ENCODE measurements at regions not wholly inside any gene's neighbourhood (a gene's known extent, or its start where the extent isn't known, plus 50 kb on each side); places are given as distances from the start of the nearest gene placed in this dataset.
"Not testable (repeated sequence)": the region's sequence is repeated elsewhere in the genome, so short reads cannot be mapped to it uniquely, and the experiment has no call there.

DNA sequence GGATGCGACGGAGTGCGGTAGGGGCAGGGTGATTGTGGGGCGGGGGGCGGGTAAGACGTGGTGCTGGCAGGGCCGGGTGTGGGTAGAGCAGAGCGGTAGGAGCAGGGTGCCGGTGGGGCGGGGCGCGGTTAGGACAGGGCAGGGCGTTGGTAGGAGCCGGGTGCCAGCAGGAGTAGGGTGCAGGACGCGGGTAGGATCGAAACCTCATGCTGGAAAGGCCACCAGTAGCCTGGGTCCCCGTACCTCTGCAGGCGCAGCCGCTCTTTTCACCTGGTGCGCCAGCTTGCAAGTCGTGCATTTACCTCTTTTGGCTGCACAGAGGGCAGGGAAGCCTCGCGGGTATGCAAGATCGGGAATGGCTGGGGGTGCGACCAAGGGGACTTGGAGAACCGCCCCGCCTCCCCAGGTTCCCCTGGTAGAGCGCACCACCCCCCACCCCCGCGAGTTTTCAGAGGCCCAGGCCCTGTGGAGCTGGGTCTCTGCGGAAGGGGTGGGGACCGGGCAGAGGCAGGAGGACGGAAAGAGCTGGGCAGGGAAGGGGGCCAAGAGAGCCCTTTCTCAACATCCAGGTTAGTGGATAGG is 104.8 kb upstream of the SIMC1 start:
- H3K27me3 ChIP-seq (replicated peaks), result peaks cover 15% of the 10 kb centered on the region
- in situ Hi-C loops (cut with HindIII; ENCODE audit: low pct_ligation_motif_present, low sequenced_read_pairs), result no loop called here
- H3K4me3 ChIP-seq (ENCODE audit: low read depth, low read length), result no peak overlapping the region
- TF ChIP-seq, protein P1, sequence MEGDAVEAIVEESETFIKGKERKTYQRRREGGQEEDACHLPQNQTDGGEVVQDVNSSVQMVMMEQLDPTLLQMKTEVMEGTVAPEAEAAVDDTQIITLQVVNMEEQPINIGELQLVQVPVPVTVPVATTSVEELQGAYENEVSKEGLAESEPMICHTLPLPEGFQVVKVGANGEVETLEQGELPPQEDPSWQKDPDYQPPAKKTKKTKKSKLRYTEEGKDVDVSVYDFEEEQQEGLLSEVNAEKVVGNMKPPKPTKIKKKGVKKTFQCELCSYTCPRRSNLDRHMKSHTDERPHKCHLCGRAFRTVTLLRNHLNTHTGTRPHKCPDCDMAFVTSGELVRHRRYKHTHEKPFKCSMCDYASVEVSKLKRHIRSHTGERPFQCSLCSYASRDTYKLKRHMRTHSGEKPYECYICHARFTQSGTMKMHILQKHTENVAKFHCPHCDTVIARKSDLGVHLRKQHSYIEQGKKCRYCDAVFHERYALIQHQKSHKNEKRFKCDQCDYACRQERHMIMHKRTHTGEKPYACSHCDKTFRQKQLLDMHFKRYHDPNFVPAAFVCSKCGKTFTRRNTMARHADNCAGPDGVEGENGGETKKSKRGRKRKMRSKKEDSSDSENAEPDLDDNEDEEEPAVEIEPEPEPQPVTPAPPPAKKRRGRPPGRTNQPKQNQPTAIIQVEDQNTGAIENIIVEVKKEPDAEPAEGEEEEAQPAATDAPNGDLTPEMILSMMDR (IDR thresholded peaks at IDR 0.05; ENCODE audit: low read depth, low read length, missing control alignments), result no peak
- H3K27ac ChIP-seq, result no peak overlapping the region
- no peaks in the 10 kb centered on the region for H3K36me3 ChIP-seq (replicated peaks)
- no peak for DNase-seq

GRCh38 chr5:176133877-176134276 is 104.3 kb upstream of the SIMC1 start:
- Histone ChIP-seq H3K36me3 (replicated peaks) (no peaks in the 10 kb centered on the region), H3K27ac (no peak overlapping the region), H3K4me3 (ENCODE audit: low read depth, low read length) (no peak overlapping the region), H3K27me3 (replicated peaks) (peaks cover 15% of the 10 kb centered on the region)
- TF ChIP-seq, protein P1 (IDR thresholded peaks at IDR 0.05; ENCODE audit: low read depth, low read length, missing control alignments), result no peak
- DNase-seq, result no peak
- in situ Hi-C loops (cut with HindIII; ENCODE audit: low pct_ligation_motif_present, low sequenced_read_pairs), result no loop called here

- in situ Hi-C loops (cut with HindIII; ENCODE audit: low pct_ligation_motif_present, low sequenced_read_pairs), result no loop called here
- TF ChIP-seq, protein P1 (IDR thresholded peaks at IDR 0.05; ENCODE audit: low read depth, low read length, missing control alignments), result no peak
- Histone ChIP-seq H3K36me3 (replicated peaks) (no peaks in the 10 kb centered on the region), H3K27ac (no peak overlapping the region), H3K4me3 (ENCODE audit: low read depth, low read length) (no peak overlapping the region), H3K27me3 (replicated peaks) (peaks cover 15% of the 10 kb centered on the region)
- DNase-seq, result no peak
Measured at GRCh38 chr5:176134529-176135223, 103.5 kb upstream of the SIMC1 start.

DNA sequence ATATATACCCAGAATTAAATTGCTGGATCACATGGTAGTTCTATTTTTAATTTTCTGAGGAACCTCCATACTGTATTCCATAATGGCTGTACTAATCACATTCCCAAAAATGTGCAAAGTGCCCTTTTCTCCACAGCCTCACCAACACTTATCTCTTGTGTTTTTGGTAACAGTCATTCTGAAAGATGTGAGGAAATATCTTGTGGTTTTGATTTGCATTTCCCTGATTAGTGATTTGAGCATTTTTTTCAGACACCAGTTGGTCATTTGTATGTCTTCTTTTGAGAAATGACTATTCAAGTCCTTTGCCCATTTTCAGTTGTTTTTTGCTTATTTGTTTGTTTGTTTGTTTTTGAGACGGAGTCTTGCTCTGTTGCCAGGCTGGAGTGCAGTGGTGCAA is 98.1 kb upstream of the SIMC1 start:
- H3K36me3 ChIP-seq (replicated peaks); in situ Hi-C loops (cut with HindIII; ENCODE audit: low pct_ligation_motif_present, low sequenced_read_pairs); H3K4me3 ChIP-seq (ENCODE audit: low read depth, low read length); H3K27me3 ChIP-seq (replicated peaks); H3K27ac ChIP-seq; DNase-seq: not testable (repeated sequence)

- Histone ChIP-seq H3K27me3 (replicated peaks) (no peaks in the 10 kb centered on the region), H3K4me3 (ENCODE audit: low read depth, low read length) (no peak overlapping the region), H3K27ac (no peak overlapping the region), H3K36me3 (replicated peaks) (no peaks in the 10 kb centered on the region)
- TF ChIP-seq, protein P1 (IDR thresholded peaks at IDR 0.05; ENCODE audit: low read depth, low read length, missing control alignments), result no peak
- DNase-seq, result no peak
- in situ Hi-C loops (cut with HindIII; ENCODE audit: low pct_ligation_motif_present, low sequenced_read_pairs), result no loop called here
Measured at GRCh38 chr5:176144508-176144907, 93.7 kb upstream of the SIMC1 start.

DNA sequence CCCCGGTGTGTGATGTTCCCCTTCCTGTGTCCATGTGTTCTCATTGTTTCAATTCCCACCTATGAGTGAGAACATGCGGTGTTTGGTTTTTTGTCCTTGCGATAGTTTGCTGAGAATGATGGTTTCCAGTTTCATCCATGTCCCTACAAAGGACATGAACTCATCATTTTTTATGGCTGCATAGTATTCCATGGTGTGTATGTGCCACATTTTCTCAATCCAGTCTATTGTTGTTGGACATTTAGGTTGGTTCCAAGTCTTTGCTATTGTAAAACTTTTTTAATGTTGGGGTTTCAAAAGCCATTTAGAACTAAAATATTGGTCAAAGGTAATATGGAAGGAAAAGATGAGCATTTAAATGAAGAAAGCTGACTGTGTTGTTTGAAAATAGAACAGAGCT is 88.3 kb upstream of the SIMC1 start:
- DNase-seq; H3K4me3 ChIP-seq (ENCODE audit: low read depth, low read length); in situ Hi-C loops (cut with HindIII; ENCODE audit: low pct_ligation_motif_present, low sequenced_read_pairs); H3K36me3 ChIP-seq (replicated peaks); H3K27me3 ChIP-seq (replicated peaks); H3K27ac ChIP-seq: not testable (repeated sequence)

- in situ Hi-C loops (cut with HindIII; ENCODE audit: low pct_ligation_motif_present, low sequenced_read_pairs), result no loop called here
- H3K4me3 ChIP-seq (ENCODE audit: low read depth, low read length), result no peak overlapping the region
- H3K36me3 ChIP-seq (replicated peaks), result no peaks in the 10 kb centered on the region
- DNase-seq, result peak; percentile 6
- no peak overlapping the region for H3K27ac ChIP-seq
- H3K27me3 ChIP-seq (replicated peaks), result peaks cover 2% of the 10 kb centered on the region
- TF ChIP-seq, protein P1 (IDR thresholded peaks at IDR 0.05; ENCODE audit: low read depth, low read length, missing control alignments), result no peak
Measured at GRCh38 chr5:176151281-176151680, 86.9 kb upstream of the SIMC1 start.

Data from brain microvascular endothelial cell (primary cell).